GM12878 (cell line): ENCODE measurements at regions not wholly inside any gene's neighbourhood (a gene's known extent, or its start where the extent isn't known, plus 50 kb on each side); places are given as distances from the start of the nearest gene placed in this dataset.

ENCODE experiments used
- ATAC-seq: fragments of 200-7000 bp; cut with Tn5 transposase; 3 replicates; pipeline ENCODE4 v1.9.1; 2020; ENCODE audit warnings: mild to moderate bottlenecking, moderate library complexity
- BruUV-seq: library from RNA; stranded (reverse); fragments of 400-500 nt; replicated peaks from 2 replicates; lab custom pipeline; 2021; lab: Mats Ljungman, UMichigan
- CTCF ChIA-PET: fragments of 300-600 bp; sonication (Branson Sonifier 250); formaldehyde crosslinking; extraction: SDS; loops from one replicate; lab custom pipeline; 2021; ENCODE audit warnings: inconsistent platforms; lab: Yijun Ruan, JAX
- POLR2A ChIA-PET: fragments of 350-600 bp; formaldehyde crosslinking; extraction: SDS; loops from one replicate; lab custom pipeline; 2021; ENCODE audit warnings: inconsistent platforms; lab: Charles Lee
- RAD21 ChIA-PET: fragments of 300-600 bp; sonication (Branson Sonifier 250); formaldehyde crosslinking; loops from one replicate; lab custom pipeline; 2023; ENCODE audit warnings: antibody characterized with exemption; ENCODE audit not compliant: unreplicated experiment; lab: Charles Lee
- SMC1A ChIA-PET: fragments of 300-600 bp; sonication (Branson Sonifier 250); formaldehyde crosslinking; loops from one replicate; lab custom pipeline; 2023; ENCODE audit not compliant: unreplicated experiment, uncharacterized antibody; lab: Charles Lee
- DNase-seq: peaks from one replicate; pipeline ENCODE4 v3.0.0-alpha.2; 2011; ENCODE audit warnings: low read depth, low spot score
- FAIRE-seq: peaks from 3 replicates; lab custom pipeline; 2011; peaks lifted over from hg19 to GRCh38; lab: Jason Lieb, UNC
- H2AFZ ChIP-seq: 2 replicates; pipeline ENCODE4 v1.6.0; 2011; ENCODE audit warnings: low read depth, low read length, control low read depth; ENCODE audit not compliant: control insufficient read depth
- H3K27ac ChIP-seq: 2 replicates; pipeline ENCODE4 v1.5.1; 2011; ENCODE audit warnings: control low read depth; ENCODE audit not compliant: control insufficient read depth, insufficient read depth
- H3K27me3 ChIP-seq, 2 experiments: replicated peaks in 1 of 2; 2 replicates each; pipeline versions ENCODE4 v1.6.0 to v1.6.1; 2011; ENCODE audit warnings: low read length in 1 of 2; ENCODE audit not compliant: control insufficient read depth in 2 of 2, insufficient read depth in 2 of 2
- H3K36me3 ChIP-seq, 2 experiments: 2 replicates each; pipeline ENCODE4 v1.5.1; 2011; ENCODE audit warnings: low read length in 1 of 2; ENCODE audit not compliant: control insufficient read depth in 2 of 2, insufficient read depth in 2 of 2
- H3K4me1 ChIP-seq: 2 replicates; pipeline ENCODE4 v1.6.1; 2011; ENCODE audit warnings: mild to moderate bottlenecking, low read length, moderate library complexity, mixed read lengths; ENCODE audit not compliant: control insufficient read depth, insufficient read depth
- H3K4me2 ChIP-seq: 2 replicates; pipeline ENCODE4 v1.6.0; 2011; ENCODE audit warnings: control low read depth; ENCODE audit not compliant: control insufficient read depth, insufficient read depth
- H3K4me3 ChIP-seq: fragments of 200-600 bp; sonication (generic); 2 replicates; pipeline ENCODE4 v1.5.1; 2016
- H3K79me2 ChIP-seq: 2 replicates; pipeline ENCODE4 v1.6.0; 2011; ENCODE audit warnings: low read length; ENCODE audit not compliant: control insufficient read depth, insufficient read depth
- H3K9ac ChIP-seq: 2 replicates; pipeline ENCODE4 v1.8.0; 2011; ENCODE audit warnings: low read length, control low read depth, mixed read lengths; ENCODE audit not compliant: control insufficient read depth, insufficient read depth
- H3K9me3 ChIP-seq: replicated peaks from 3 replicates; pipeline ENCODE4 v1.5.1; 2011; ENCODE audit warnings: mild to moderate bottlenecking, low read length; ENCODE audit not compliant: control insufficient read depth, insufficient read depth
- H4K20me1 ChIP-seq: 2 replicates; pipeline ENCODE4 v1.6.0; 2011; ENCODE audit not compliant: control insufficient read depth, insufficient read depth
- BCLAF1 ChIP-seq: fragments of 450-650 bp; IDR thresholded peaks from 2 replicates; pipeline ENCODE4 v1.6.1; 2017; ENCODE audit warnings: antibody characterized with exemption, mild to moderate bottlenecking, moderate library complexity
- CREB1 ChIP-seq: IDR thresholded peaks from 2 replicates; pipeline ENCODE4 v1.6.1; 2012; ENCODE audit warnings: low read depth, mild to moderate bottlenecking, inconsistent platforms
- FOS ChIP-seq: IDR thresholded peaks from 3 replicates; pipeline ENCODE4 v1.6.1; 2011; ENCODE audit warnings: borderline replicate concordance; ENCODE audit not compliant: insufficient read length; ENCODE audit errors: extremely low read depth
- HCFC1 ChIP-seq: fragments of 150-350 bp; IDR thresholded peaks from 2 replicates; pipeline ENCODE4 v1.6.1; 2014; ENCODE audit warnings: low read length
- HSF1 ChIP-seq: fragments of 150-350 bp; IDR thresholded peaks from 2 replicates; pipeline ENCODE4 v1.6.1; 2014; ENCODE audit warnings: mild to moderate bottlenecking, low read depth, low read length
- IKZF1 ChIP-seq: fragments of 450-650 bp; conservative IDR thresholded peaks from 2 replicates; pipeline ENCODE4 v1.6.1; 2017; ENCODE audit warnings: antibody characterized with exemption, mild to moderate bottlenecking
- JUND ChIP-seq: IDR thresholded peaks from 2 replicates; pipeline ENCODE4 v1.6.1; 2012; ENCODE audit warnings: low read depth, mild to moderate bottlenecking, low read length, improper control_type of control experiment, moderate library complexity
- NRF1 ChIP-seq: conservative IDR thresholded peaks from 2 replicates; pipeline ENCODE4 v1.6.1; 2011; ENCODE audit warnings: mild to moderate bottlenecking, low read depth, low read length, improper control_type of control experiment
- RCOR1 ChIP-seq: conservative IDR thresholded peaks from 2 replicates; pipeline ENCODE4 v1.6.1; 2012; ENCODE audit warnings: low read depth, low read length, improper control_type of control experiment
- REST ChIP-seq: IDR thresholded peaks from 2 replicates; pipeline ENCODE4 v1.6.1; 2012; ENCODE audit warnings: mild to moderate bottlenecking, low read depth, low read length
- ZNF24 ChIP-seq: fragments of 450-650 bp; IDR thresholded peaks from 2 replicates; pipeline ENCODE4 v1.6.1; 2017; ENCODE audit warnings: antibody characterized with exemption, mild to moderate bottlenecking
- ZNF384 ChIP-seq: IDR thresholded peaks from 2 replicates; pipeline ENCODE4 v1.6.1; 2012; ENCODE audit warnings: low read depth, mild to moderate bottlenecking, low read length, improper control_type of control experiment, borderline replicate concordance
- WGBS: methylation state at CpG from one replicate; pipeline ENCODE4 v1.1.6; 2016; ENCODE audit warnings: low lambda C conversion rate; ENCODE audit not compliant: insufficient replicate concordance, insufficient coverage; ENCODE audit errors: missing lambda C conversion rate; 5-methylcytosine and 5-hydroxymethylcytosine counted together
- in situ Hi-C: fragments of 300-500 bp; cut with MboI; formaldehyde crosslinking; loops from 9 replicates; pipeline ENCODE4 v1.14.3; 2018; ENCODE audit warnings: mixed read lengths
- intact Hi-C: fragments of 100-400 bp; cut with micrococcal nuclease; formaldehyde crosslinking; loops from one replicate; pipeline ENCODE4 v1.14.2; 2022; ENCODE audit not compliant: unreplicated experiment

- no peak for ATAC-seq
- ChIA-PET RAD21 (no interaction called here), POLR2A (no interaction called here), SMC1A (no interaction called here), CTCF (interaction anchor here (1.5 kb wide), 1 partner anchor 206 kb away, joined by 5 read pairs; no protein-coding TSS in a partner anchor)
- BruUV-seq = no TSS peak
- Histone ChIP-seq H3K4me1 (no peaks in the 10 kb centered on the region), H4K20me1 (no peaks in the 10 kb centered on the region), H3K27me3 (no peaks in the 10 kb centered on the region; a peak in 1 of 4 replicates), H3K9me3 (no peaks in the 10 kb centered on the region), H3K79me2 (no peaks in the 10 kb centered on the region), H3K36me3 (no peaks in the 10 kb centered on the region), H3K4me3 (no peak overlapping the region), H2AFZ (no peak overlapping the region), H3K27ac (no peak overlapping the region), H3K9ac (no peak overlapping the region), H3K4me2 (no peak overlapping the region)
- TF ChIP-seq JUND = no peak
- TF ChIP-seq ZNF384 = no peak
- TF ChIP-seq CREB1 = no peak
- TF ChIP-seq BCLAF1 = no peak
- no peak for TF ChIP-seq HSF1
- no peak for TF ChIP-seq HCFC1
- no peak for TF ChIP-seq NRF1
- TF ChIP-seq FOS = no peak
- no peak for TF ChIP-seq ZNF24
- TF ChIP-seq REST = no peak
- TF ChIP-seq IKZF1 = no peak
- no peak for TF ChIP-seq RCOR1
- in situ Hi-C loops (no loop called here), intact Hi-C loops (no loop called here)
- no peak for FAIRE-seq
- DNase-seq = no peak
- WGBS = 44% methylated on average over 2 of the region's 2 CpGs
Measured at GRCh38 chr1:68326481-68326880, 94.2 kb upstream of the WLS start.
